ENCODE measurements at regions not wholly inside any gene's neighbourhood (a gene's known extent, or its start where the extent isn't known, plus 50 kb on each side); places are given as distances from the start of the nearest gene placed in this dataset.

GRCh38 chr9:135240222-135240621, 152.8 kb downstream of the OLFM1 start:
- no peak for DNase-seq (ENCODE audit: low spot score)

- DNase-seq (ENCODE audit: low spot score) = no peak
Measured at GRCh38 chr9:135240871-135241311, 153.4 kb downstream of the OLFM1 start.

GRCh38 chr9:135241381-135242048, 154.0 kb downstream of the OLFM1 start:
- DNase-seq (ENCODE audit: low spot score) = no peak

GRCh38 chr9:135242049-135242396, 154.6 kb downstream of the OLFM1 start:
- no peak for DNase-seq (ENCODE audit: low spot score)

- no peak for DNase-seq (ENCODE audit: low spot score)
Measured at GRCh38 chr9:135242406-135242805, 154.9 kb downstream of the OLFM1 start.

- DNase-seq (ENCODE audit: low spot score) = no peak
Measured at GRCh38 chr9:135243201-135244190, 156.0 kb downstream of the OLFM1 start.

- no peak for DNase-seq (ENCODE audit: low spot score)
Measured at GRCh38 chr9:135244271-135245221, 157.1 kb downstream of the OLFM1 start.

- DNase-seq (ENCODE audit: low spot score) = no peak
Measured at GRCh38 chr9:135245482-135246247, 158.2 kb downstream of the OLFM1 start.

GRCh38 chr9:135246248-135247205, 159.1 kb downstream of the OLFM1 start:
- no peak for DNase-seq (ENCODE audit: low spot score)

- no peak for DNase-seq (ENCODE audit: low spot score)
Measured at GRCh38 chr9:135247227-135247930, 159.9 kb downstream of the OLFM1 start.

GRCh38 chr9:135248111-135248510, 160.6 kb downstream of the OLFM1 start:
- no peak for DNase-seq (ENCODE audit: low spot score)

GRCh38 chr9:135248721-135249120, 161.3 kb downstream of the OLFM1 start:
- no peak for DNase-seq (ENCODE audit: low spot score)

GRCh38 chr9:135249191-135249590, 161.7 kb downstream of the OLFM1 start:
- DNase-seq (ENCODE audit: low spot score) = no peak

GRCh38 chr9:135249711-135250110, 162.2 kb downstream of the OLFM1 start:
- DNase-seq (ENCODE audit: low spot score) = no peak

GRCh38 chr9:135251331-135251761, 163.9 kb downstream of the OLFM1 start:
- DNase-seq (ENCODE audit: low spot score) = no peak

- no peak for DNase-seq (ENCODE audit: low spot score)
Measured at GRCh38 chr9:135251996-135252760, 164.7 kb downstream of the OLFM1 start.

GRCh38 chr9:135252980-135253304, 165.5 kb downstream of the OLFM1 start:
- no peak for DNase-seq (ENCODE audit: low spot score)

- no peak for DNase-seq (ENCODE audit: low spot score)
Measured at GRCh38 chr9:135253305-135254004, 166.0 kb downstream of the OLFM1 start.

Measured in CD4-positive, alpha-beta T cell treated with Interleukin-6 at 100 ng/mL for 8 hours (primary cell).